Stromal cell of bone marrow (primary cell): ENCODE measurements at regions not wholly inside any gene's neighbourhood (a gene's known extent, or its start where the extent isn't known, plus 50 kb on each side); places are given as distances from the start of the nearest gene placed in this dataset.
"Not testable (repeated sequence)": the region's sequence is repeated elsewhere in the genome, so short reads cannot be mapped to it uniquely, and the experiment has no call there.

Experiments
- DNase-seq: peaks from one replicate; pipeline ENCODE4 v3.0.0-alpha.2; 2012; ENCODE audit warnings: low read depth

GRCh38 chr2:130251535-130251872 lies 53.3 kb upstream of the TUBA3E start:
- no peak for DNase-seq

DNA sequence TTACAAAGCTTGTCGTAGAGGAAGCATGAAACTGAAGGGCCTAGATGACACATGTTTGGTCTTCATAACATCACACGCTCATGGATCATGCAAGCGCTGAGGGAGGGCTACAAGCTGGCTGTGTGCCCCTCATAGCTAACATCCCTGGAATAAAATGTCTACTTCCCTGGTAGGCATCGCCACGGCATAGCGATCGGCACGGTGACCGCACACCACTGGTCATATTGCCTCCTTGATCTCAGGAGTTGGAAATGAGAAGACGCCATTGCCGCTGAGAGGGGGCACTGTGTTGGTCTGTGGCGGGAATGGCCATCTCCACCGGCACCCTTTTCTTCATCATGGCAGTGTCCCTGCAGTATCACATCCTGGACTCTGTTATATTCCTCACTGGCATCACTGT lies 50.1 kb upstream of the TUBA3E start:
- DNase-seq: not testable (repeated sequence)
